T-helper 2 cell (primary cell): ENCODE measurements at regions not wholly inside any gene's neighbourhood (a gene's known extent, or its start where the extent isn't known, plus 50 kb on each side); places are given as distances from the start of the nearest gene placed in this dataset.
"Not testable (repeated sequence)": the region's sequence is repeated elsewhere in the genome, so short reads cannot be mapped to it uniquely, and the experiment has no call there.

Experiments
- DNase-seq, 5 experiments: peaks; one replicate each; pipeline versions ENCODE4 v3.0.0 to v3.0.0-alpha.2; 2012 to 2022

GRCh38 chrX:94041881-94042280, 367.9 kb downstream of the FAM133A start:
- DNase-seq, result no peak

- DNase-seq, result no peak
These were observed 371.7 kb downstream of the FAM133A start for GRCh38 chrX:94045724-94046123.

GRCh38 chrX:94051926-94052325, 377.9 kb downstream of the FAM133A start:
- DNase-seq, result no peak

- DNase-seq, result peak in 1 of 5 experiments; percentile 22
These were observed 379.6 kb downstream of the FAM133A start for GRCh38 chrX:94053575-94053974.

GRCh38 chrX:94057385-94057784, 383.4 kb downstream of the FAM133A start:
- no peak for DNase-seq

- peak in 1 of 5 experiments; percentile 0 for DNase-seq
These were observed 384.8 kb downstream of the FAM133A start for GRCh38 chrX:94058728-94059382.

- no peak for DNase-seq
These were observed 391.1 kb downstream of the FAM133A start for GRCh38 chrX:94065091-94065490.

- DNase-seq, result no peak
These were observed 415.1 kb downstream of the FAM133A start for GRCh38 chrX:94089149-94089548.

- no peak for DNase-seq
These were observed 423.9 kb downstream of the FAM133A start for GRCh38 chrX:94097868-94098267.

- DNase-seq, result no peak
These were observed 434.0 kb downstream of the FAM133A start for GRCh38 chrX:94107981-94108380.

- DNase-seq, result no peak
These were observed 440.4 kb downstream of the FAM133A start for GRCh38 chrX:94114362-94114761.

- no peak for DNase-seq
These were observed 447.8 kb downstream of the FAM133A start for GRCh38 chrX:94121799-94122198.

GRCh38 chrX:94123062-94123461, 449.1 kb downstream of the FAM133A start:
- DNase-seq, result no peak

GRCh38 chrX:94162971-94163370, 489.0 kb downstream of the FAM133A start:
- no peak for DNase-seq

- DNase-seq, result peak in 1 of 5 experiments; percentile 1
These were observed 504.3 kb downstream of the FAM133A start for GRCh38 chrX:94178145-94178788.

GRCh38 chrX:94204524-94204923, 530.5 kb downstream of the FAM133A start:
- DNase-seq, result peak in 1 of 5 experiments; percentile 12

GRCh38 chrX:94216738-94217137, 542.7 kb downstream of the FAM133A start:
- no peak for DNase-seq

GRCh38 chrX:94252211-94252610, 578.2 kb downstream of the FAM133A start:
- no peak for DNase-seq

- no peak for DNase-seq
These were observed 582.4 kb downstream of the FAM133A start for GRCh38 chrX:94256396-94256795.

GRCh38 chrX:94265323-94265722, 591.3 kb downstream of the FAM133A start:
- DNase-seq, result no peak

GRCh38 chrX:94288325-94288724, 614.3 kb downstream of the FAM133A start:
- no peak for DNase-seq

- DNase-seq, result no peak
These were observed 615.0 kb downstream of the FAM133A start for GRCh38 chrX:94288972-94289371.

GRCh38 chrX:94302446-94302845, 628.4 kb downstream of the FAM133A start:
- no peak for DNase-seq

GRCh38 chrX:94329182-94329581, 655.2 kb downstream of the FAM133A start:
- no peak for DNase-seq

- not testable (repeated sequence) for DNase-seq
These were observed 667.7 kb downstream of the FAM133A start for GRCh38 chrX:94341730-94342129.
